HG02798 (cell line): ENCODE measurements at regions not wholly inside any gene's neighbourhood (a gene's known extent, or its start where the extent isn't known, plus 50 kb on each side); places are given as distances from the start of the nearest gene placed in this dataset.

Source experiments
- ATAC-seq: cut with Tn5 transposase; IDR thresholded peaks from one replicate; pipeline ENCODE4 v1.9.1; 2021; ENCODE audit warnings: mild to moderate bottlenecking; ENCODE audit not compliant: unreplicated experiment, poor library complexity

GRCh38 chr7:142321391-142321790 is 63.5 kb upstream of the PRSS58 start:
- no peak for ATAC-seq

DNA sequence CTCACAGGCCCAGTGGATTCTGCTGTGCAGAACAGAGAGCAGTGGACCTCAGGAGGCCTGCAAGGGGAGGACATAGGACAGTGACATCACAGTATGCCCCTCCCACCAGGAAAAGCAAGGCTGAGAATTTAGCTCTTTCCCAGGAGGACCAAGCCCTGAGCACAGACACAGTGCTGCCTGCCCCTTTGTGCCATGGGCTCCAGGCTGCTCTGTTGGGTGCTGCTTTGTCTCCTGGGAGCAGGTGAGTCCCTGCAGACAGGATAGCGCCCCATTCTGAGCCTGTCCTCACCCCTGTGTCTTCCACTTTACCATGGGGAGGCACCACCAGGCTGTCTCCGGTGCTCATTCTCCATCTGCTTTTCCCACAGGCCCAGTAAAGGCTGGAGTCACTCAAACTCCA is 63.0 kb upstream of the PRSS58 start:
- no peak for ATAC-seq

GRCh38 chr7:142319970-142320369 is 62.1 kb upstream of the PRSS58 start:
- no peak for ATAC-seq

- no peak for ATAC-seq
Observed at GRCh38 chr7:142314281-142314680, 56.4 kb upstream of the PRSS58 start.

- ATAC-seq, result no peak
Observed at GRCh38 chr7:142313528-142313927, 55.7 kb upstream of the PRSS58 start.

DNA sequence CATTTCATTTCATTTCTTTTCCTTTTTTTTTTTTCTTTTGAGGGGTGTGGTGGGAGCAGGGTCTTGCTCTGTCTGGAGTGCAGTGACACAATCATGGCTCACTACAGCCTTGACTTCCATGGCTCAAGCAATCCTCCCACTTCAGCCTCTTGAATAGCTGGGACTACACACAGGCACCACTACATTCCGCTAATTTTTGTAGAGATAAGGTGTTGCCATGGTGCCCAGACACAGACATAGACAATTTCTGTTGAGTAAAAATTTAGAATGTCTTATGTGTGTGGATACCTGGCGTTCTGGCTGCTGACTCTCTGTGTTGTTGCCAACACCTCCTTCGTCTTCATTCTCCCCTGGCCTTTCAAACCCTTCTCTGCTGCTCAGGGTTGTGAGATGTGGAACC is 54.0 kb upstream of the PRSS58 start:
- no peak for ATAC-seq

- ATAC-seq, result no peak
Observed at GRCh38 chr7:142308918-142309317, 51.1 kb upstream of the PRSS58 start.

- no peak for ATAC-seq
Observed at GRCh38 chr7:142308326-142308725, 50.5 kb upstream of the PRSS58 start.
